ENCODE measurements at regions not wholly inside any gene's neighbourhood (a gene's known extent, or its start where the extent isn't known, plus 50 kb on each side); places are given as distances from the start of the nearest gene placed in this dataset.

DNA sequence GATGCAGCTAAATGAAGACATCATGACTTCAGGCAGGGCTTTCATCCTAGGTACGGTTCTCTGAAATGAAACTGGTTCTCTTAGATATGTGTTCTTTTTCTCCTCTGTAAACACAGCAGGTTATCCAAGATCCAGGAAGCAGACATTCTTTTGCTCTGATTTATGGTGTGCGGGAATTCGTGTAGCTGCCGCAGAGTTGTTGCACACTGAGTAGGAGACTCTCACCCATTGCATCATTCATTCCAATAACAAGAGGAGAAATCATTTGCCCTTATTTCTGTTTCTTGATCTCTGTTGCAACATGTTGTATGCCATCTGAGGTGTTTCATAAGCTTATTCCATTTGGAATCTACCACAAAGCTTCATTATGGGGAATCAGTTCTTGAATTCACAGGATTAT, 133.6 kb upstream of the VCX2 start:
- POLR2A ChIA-PET (ENCODE audit: unreplicated experiment) = no interaction called here

DNA sequence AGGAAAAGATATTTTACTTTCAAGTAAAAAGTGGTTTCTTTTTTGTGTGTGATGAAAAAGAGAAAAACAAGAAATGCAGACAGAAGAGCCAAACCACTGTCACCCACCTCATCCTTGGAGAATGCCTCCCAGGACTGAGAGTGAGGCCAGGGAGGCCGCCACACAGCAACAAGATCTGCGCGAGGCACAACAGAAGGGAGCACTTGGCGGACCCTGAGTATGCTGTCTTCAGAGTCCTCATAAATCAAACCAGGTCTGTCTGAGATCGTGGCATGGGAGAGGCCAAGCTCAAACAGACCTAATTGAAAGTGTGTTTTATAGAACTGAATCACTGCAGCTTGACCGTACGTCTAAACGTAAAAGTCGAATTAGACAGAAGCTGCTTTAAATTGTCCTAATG, 134.3 kb upstream of the VCX2 start:
- H4K20me1 ChIP-seq (ENCODE audit: insufficient read depth) = no peaks in the 10 kb centered on the region
- H3K9me3 ChIP-seq (ENCODE audit: insufficient read depth, low read depth) = no peaks in the 10 kb centered on the region; the same call in 1 of the 2 replicates
- no peak for DNase-seq
- H3F3A ChIP-seq (ENCODE audit: insufficient read depth, low read depth) = no peaks in the 10 kb centered on the region
- no peak overlapping the region for H3K4me2 ChIP-seq
- H3K4me3 ChIP-seq = no peak overlapping the region
- H3K9me2 ChIP-seq (ENCODE audit: insufficient read depth) = no peaks in the 10 kb centered on the region
- H3K27ac ChIP-seq = no peak overlapping the region
- intact Hi-C loops (cut with micrococcal nuclease; ENCODE audit: unreplicated experiment) = no loop called here
- no peaks in the 10 kb centered on the region for H3K79me2 ChIP-seq (ENCODE audit: low read depth)
- no peaks in the 10 kb centered on the region for H3K27me3 ChIP-seq (ENCODE audit: insufficient read depth, low read depth)
- no peak overlapping the region for H2AFZ ChIP-seq
- no peaks in the 10 kb centered on the region for H3K36me3 ChIP-seq (ENCODE audit: low read depth)
- ChIA-PET CTCF (no interaction called here), POLR2A (ENCODE audit: unreplicated experiment) (interaction anchor here (0.6 kb wide), 1 partner anchor 114 kb away, joined by 5 read pairs; no protein-coding TSS in a partner anchor)
- TF ChIP-seq, protein P1, sequence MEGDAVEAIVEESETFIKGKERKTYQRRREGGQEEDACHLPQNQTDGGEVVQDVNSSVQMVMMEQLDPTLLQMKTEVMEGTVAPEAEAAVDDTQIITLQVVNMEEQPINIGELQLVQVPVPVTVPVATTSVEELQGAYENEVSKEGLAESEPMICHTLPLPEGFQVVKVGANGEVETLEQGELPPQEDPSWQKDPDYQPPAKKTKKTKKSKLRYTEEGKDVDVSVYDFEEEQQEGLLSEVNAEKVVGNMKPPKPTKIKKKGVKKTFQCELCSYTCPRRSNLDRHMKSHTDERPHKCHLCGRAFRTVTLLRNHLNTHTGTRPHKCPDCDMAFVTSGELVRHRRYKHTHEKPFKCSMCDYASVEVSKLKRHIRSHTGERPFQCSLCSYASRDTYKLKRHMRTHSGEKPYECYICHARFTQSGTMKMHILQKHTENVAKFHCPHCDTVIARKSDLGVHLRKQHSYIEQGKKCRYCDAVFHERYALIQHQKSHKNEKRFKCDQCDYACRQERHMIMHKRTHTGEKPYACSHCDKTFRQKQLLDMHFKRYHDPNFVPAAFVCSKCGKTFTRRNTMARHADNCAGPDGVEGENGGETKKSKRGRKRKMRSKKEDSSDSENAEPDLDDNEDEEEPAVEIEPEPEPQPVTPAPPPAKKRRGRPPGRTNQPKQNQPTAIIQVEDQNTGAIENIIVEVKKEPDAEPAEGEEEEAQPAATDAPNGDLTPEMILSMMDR (conservative IDR thresholded peaks at IDR 0.05) = no peak
- TF ChIP-seq EZH2 (IDR thresholded peaks at IDR 0.05; ENCODE audit: low read depth) = no peak
- no TSS peak for BruUV-seq (replicated peaks)
- no peaks in the 10 kb centered on the region for H3K4me1 ChIP-seq (replicated peaks; ENCODE audit: insufficient read depth)

More for the DNA sequence above, 133.6 kb upstream of the VCX2 start:
- Histone ChIP-seq H3F3A (ENCODE audit: insufficient read depth, low read depth) (no peaks in the 10 kb centered on the region), H3K4me2 (no peak overlapping the region), H3K27me3 (ENCODE audit: insufficient read depth, low read depth) (no peaks in the 10 kb centered on the region), H3K4me1 (replicated peaks; ENCODE audit: insufficient read depth) (no peaks in the 10 kb centered on the region), H3K36me3 (ENCODE audit: low read depth) (no peaks in the 10 kb centered on the region), H3K9me2 (ENCODE audit: insufficient read depth) (no peaks in the 10 kb centered on the region), H3K27ac (no peak overlapping the region), H3K9me3 (ENCODE audit: insufficient read depth, low read depth) (no peaks in the 10 kb centered on the region), H4K20me1 (ENCODE audit: insufficient read depth) (no peaks in the 10 kb centered on the region), H3K79me2 (ENCODE audit: low read depth) (no peaks in the 10 kb centered on the region), H3K4me3 (no peak overlapping the region), H2AFZ (no peak overlapping the region)
- DNase-seq = no peak
- TF ChIP-seq, protein P1 (conservative IDR thresholded peaks at IDR 0.05) = no peak
- no peak for TF ChIP-seq EZH2 (IDR thresholded peaks at IDR 0.05; ENCODE audit: low read depth)
- BruUV-seq (replicated peaks) = no TSS peak
- intact Hi-C loops (cut with micrococcal nuclease; ENCODE audit: unreplicated experiment) = no loop called here
- CTCF ChIA-PET = no interaction called here

DNA sequence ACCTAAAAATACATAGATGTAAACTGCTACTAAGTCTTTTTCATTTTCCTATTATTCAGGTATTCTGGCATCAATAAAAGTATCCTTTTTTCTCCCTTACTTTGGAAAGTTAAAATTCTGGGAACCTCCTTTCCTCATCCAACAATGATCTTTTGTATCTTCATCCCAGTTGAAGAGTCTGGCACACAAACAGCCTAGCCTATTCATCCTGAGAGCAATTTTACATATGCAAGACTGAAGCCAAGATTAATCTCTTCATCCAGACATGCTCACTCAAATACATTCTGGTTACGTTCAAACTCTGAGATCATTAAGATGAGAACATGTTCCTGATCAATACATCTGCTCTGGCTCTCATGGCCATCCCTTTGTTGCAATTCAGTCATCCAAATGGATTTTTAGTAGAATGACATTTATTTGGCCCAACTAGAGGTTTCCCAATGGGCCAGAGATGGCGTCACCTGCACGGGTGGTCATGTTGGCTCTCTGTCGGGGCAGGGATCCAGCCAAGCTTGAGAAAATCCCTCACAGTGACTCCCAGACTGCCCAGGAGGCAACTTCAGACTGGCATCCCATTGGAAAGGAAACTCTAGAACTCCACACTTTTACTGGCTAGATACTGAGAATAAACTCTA, 135.3 kb upstream of the VCX2 start:
- H3F3A ChIP-seq (ENCODE audit: insufficient read depth, low read depth) = no peaks in the 10 kb centered on the region
- no peak overlapping the region for H3K4me2 ChIP-seq
- no peaks in the 10 kb centered on the region for H3K27me3 ChIP-seq (ENCODE audit: insufficient read depth, low read depth)
- TF ChIP-seq, protein P1 (conservative IDR thresholded peaks at IDR 0.05) = no peak
- no peak for TF ChIP-seq EZH2 (IDR thresholded peaks at IDR 0.05; ENCODE audit: low read depth)
- CTCF ChIA-PET = no interaction called here
- no peaks in the 10 kb centered on the region for H3K79me2 ChIP-seq (ENCODE audit: low read depth)
- no peaks in the 10 kb centered on the region for H3K4me1 ChIP-seq (replicated peaks; ENCODE audit: insufficient read depth)
- no peak overlapping the region for H2AFZ ChIP-seq
- intact Hi-C loops (cut with micrococcal nuclease; ENCODE audit: unreplicated experiment) = no loop called here
- H4K20me1 ChIP-seq (ENCODE audit: insufficient read depth) = no peaks in the 10 kb centered on the region
- POLR2A ChIA-PET (ENCODE audit: unreplicated experiment) = interaction anchor here (0.6 kb wide), 1 partner anchor 115 kb away, joined by 5 read pairs; no protein-coding TSS in a partner anchor
- H3K4me3 ChIP-seq = no peak overlapping the region
- no peak for DNase-seq
- H3K9me2 ChIP-seq (ENCODE audit: insufficient read depth) = no peaks in the 10 kb centered on the region
- H3K36me3 ChIP-seq (ENCODE audit: low read depth) = no peaks in the 10 kb centered on the region
- H3K9me3 ChIP-seq (ENCODE audit: insufficient read depth, low read depth) = no peaks in the 10 kb centered on the region; the same call in 1 of the 2 replicates
- no peak overlapping the region for H3K27ac ChIP-seq
- no TSS peak for BruUV-seq (replicated peaks)

All from PC-9 (cell line).